ENCODE measurements at regions not wholly inside any gene's neighbourhood (a gene's known extent, or its start where the extent isn't known, plus 50 kb on each side); places are given as distances from the start of the nearest gene placed in this dataset.

DNA sequence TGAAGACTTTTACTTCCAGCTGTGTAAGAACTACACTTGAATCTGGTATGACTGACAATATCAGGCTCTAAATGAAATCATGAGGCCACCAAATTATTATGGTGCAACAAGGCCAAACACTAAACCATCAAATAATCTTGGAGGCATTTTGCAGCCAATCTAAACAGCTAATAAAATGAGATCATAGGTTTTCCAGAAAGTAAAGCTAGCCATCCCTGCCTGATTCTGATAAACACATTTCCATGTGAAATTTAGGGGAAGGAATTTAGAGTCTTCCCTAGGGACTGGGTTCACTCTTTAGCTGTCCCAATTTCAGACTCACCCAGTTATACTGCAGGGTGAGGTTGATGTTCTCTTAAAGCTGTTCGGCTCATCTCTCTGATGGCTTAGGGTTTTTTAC lies 190.3 kb upstream of the TMEM196 start:
- Histone ChIP-seq H4K91ac (ENCODE audit: insufficient read length, low read depth, low read length) (no peak overlapping the region), H3K4me2 (ENCODE audit: insufficient read depth, insufficient read length, low read length) (no peak overlapping the region), H3K56ac (ENCODE audit: insufficient read length, low read depth, low read length) (no peak overlapping the region), H3K27me3 (ENCODE audit: insufficient read depth, low read length) (no peaks in the 10 kb centered on the region), H3K9ac (ENCODE audit: extremely low read depth, insufficient read length, low read length) (no peak overlapping the region), H3T11ph (ENCODE audit: low read length) (no peak overlapping the region), H4K20me1 (ENCODE audit: control insufficient read depth, insufficient read depth, insufficient read length) (no peaks in the 10 kb centered on the region), H2AK5ac (ENCODE audit: insufficient read length, low read length) (no peak overlapping the region), H3K18ac (ENCODE audit: insufficient read length, low read depth, low read length) (no peak overlapping the region), H3K27ac (ENCODE audit: insufficient read length, low read depth, low read length) (no peak overlapping the region), H3K79me2 (ENCODE audit: insufficient read depth, low read length) (no peaks in the 10 kb centered on the region), H3K14ac (ENCODE audit: insufficient read depth, low read length) (no peak overlapping the region), H3K23ac (ENCODE audit: insufficient read length, low read depth, low read length) (no peak overlapping the region), H3K4ac (ENCODE audit: low read depth, low read length) (no peak overlapping the region), H3K4me1 (ENCODE audit: insufficient read depth, low read length) (no peaks in the 10 kb centered on the region), H2BK20ac (ENCODE audit: low read depth, low read length, poor library complexity, severe bottlenecking) (no peak overlapping the region), H3K79me1 (ENCODE audit: insufficient read depth, low read depth, low read length, poor library complexity, severe bottlenecking) (no peaks in the 10 kb centered on the region), H2BK12ac (ENCODE audit: insufficient read length, low read depth, low read length) (no peak overlapping the region), H3K23me2 (ENCODE audit: insufficient read length, low read depth, low read length, poor library complexity, severe bottlenecking) (no peaks in the 10 kb centered on the region), H4K5ac (ENCODE audit: insufficient read length, low read depth, low read length) (no peak overlapping the region), H2BK120ac (ENCODE audit: low read depth, low read length, poor library complexity, severe bottlenecking) (no peak overlapping the region), H2BK5ac (ENCODE audit: insufficient read length, low read length) (no peak overlapping the region), H3K9me3 (ENCODE audit: control insufficient read depth, low read depth, low read length) (no peaks in the 10 kb centered on the region), H4K8ac (replicated peaks; ENCODE audit: insufficient read length, low read depth, low read length) (no peak overlapping the region), H2AFZ (ENCODE audit: low read length) (no peak overlapping the region), H2BK15ac (ENCODE audit: low read depth, low read length) (no peak overlapping the region)
- Mint-ChIP-seq H3K36me3 (ENCODE audit: insufficient read depth in 1 of 3, low read depth in 3 of 3) (peaks cover 0 to 15% (median 0%) of the 10 kb centered on the region in 3 experiments; a peak in 2 of 7 replicates), H3K4me1 (no peaks in the 10 kb centered on the region), H3K9me3 (no peaks in the 10 kb centered on the region), H3K4me3 (no peak overlapping the region), H3K27me3 (ENCODE audit: low read depth) (no peaks in the 10 kb centered on the region), H3K27ac (no peak overlapping the region)
- DNase-seq: no peak
- WGBS (ENCODE audit: extremely low coverage, insufficient read length, low lambda C conversion rate): no CpG with 5 or more reads among the region's 1 CpG
- TF ChIP-seq, protein P1, sequence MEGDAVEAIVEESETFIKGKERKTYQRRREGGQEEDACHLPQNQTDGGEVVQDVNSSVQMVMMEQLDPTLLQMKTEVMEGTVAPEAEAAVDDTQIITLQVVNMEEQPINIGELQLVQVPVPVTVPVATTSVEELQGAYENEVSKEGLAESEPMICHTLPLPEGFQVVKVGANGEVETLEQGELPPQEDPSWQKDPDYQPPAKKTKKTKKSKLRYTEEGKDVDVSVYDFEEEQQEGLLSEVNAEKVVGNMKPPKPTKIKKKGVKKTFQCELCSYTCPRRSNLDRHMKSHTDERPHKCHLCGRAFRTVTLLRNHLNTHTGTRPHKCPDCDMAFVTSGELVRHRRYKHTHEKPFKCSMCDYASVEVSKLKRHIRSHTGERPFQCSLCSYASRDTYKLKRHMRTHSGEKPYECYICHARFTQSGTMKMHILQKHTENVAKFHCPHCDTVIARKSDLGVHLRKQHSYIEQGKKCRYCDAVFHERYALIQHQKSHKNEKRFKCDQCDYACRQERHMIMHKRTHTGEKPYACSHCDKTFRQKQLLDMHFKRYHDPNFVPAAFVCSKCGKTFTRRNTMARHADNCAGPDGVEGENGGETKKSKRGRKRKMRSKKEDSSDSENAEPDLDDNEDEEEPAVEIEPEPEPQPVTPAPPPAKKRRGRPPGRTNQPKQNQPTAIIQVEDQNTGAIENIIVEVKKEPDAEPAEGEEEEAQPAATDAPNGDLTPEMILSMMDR (conservative IDR thresholded peaks at IDR 0.05): no peak
